GM18499 (cell line): ENCODE measurements at regions not wholly inside any gene's neighbourhood (a gene's known extent, or its start where the extent isn't known, plus 50 kb on each side); places are given as distances from the start of the nearest gene placed in this dataset.
A peak's percentile ranks its signal among the peaks of the same experiment; 100 is the strongest.

Experiments
- ATAC-seq: cut with Tn5 transposase; IDR thresholded peaks from one replicate; pipeline ENCODE4 v1.9.1; 2021; ENCODE audit warnings: moderate number of reproducible peaks; ENCODE audit not compliant: insufficient read depth, unreplicated experiment

GRCh38 chr1:82830690-82831380 is 1030.1 kb downstream of the ADGRL2 start:
- no peak for ATAC-seq

DNA sequence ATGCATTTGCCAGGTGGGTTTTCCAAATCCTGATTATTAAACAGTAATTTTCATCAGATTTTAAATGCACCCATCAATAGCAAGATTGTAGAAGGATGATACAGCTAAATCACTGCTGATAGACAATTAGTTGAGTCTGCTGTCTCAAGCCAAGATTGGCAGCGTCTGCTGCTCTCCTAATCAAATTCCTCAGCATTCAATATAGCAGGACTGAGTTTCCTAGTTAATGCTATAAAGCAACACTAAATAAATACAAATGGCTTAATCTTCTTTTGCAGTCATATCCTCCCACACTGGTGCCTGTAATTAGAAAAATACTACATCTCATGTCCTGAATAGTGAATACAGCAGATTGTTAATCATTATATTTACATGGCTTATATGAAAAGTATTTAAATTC is 1028.8 kb downstream of the ADGRL2 start:
- ATAC-seq: no peak

GRCh38 chr1:82823876-82824275 is 1023.1 kb downstream of the ADGRL2 start:
- no peak for ATAC-seq

DNA sequence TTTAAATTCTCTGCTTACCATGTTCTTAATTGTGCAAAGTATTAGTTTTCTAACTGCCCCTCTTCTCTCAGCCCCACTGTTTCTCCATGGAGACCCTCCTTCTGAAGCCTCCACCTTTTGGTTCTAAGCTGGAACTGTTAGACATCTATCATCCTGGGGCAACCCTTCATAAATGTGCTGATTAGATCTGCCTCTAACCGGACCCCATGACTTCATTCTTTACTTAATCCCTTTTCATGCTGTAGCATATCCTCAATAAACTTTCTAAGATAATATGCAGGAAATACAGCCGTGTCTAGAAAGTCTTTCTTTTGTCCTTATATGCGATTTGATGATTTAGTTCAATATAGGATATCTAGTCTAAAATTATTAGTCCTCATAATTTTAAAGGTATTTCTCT is 1020.1 kb downstream of the ADGRL2 start:
- ATAC-seq: no peak

DNA sequence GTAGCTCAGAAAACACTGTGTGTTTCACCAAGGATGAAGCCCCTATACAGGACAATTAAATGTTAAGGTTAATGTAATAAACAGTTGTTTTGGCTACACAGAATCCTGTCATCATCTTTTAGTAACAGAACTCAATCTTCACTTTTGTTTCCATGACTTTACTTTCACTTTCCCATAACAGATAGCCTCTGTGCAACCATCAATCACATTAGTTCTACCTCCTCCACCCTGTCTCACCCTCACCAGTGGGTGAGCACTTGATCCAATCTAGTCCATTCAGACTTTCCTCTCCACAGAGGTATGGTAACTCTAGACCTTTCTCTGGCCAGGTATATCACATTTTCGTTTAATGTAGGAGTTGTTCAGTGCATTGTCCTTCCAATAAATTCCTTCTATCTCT is 1018.5 kb downstream of the ADGRL2 start:
- ATAC-seq: no peak

- ATAC-seq: no peak
These were observed 1017.9 kb downstream of the ADGRL2 start for GRCh38 chr1:82818586-82818985.

DNA sequence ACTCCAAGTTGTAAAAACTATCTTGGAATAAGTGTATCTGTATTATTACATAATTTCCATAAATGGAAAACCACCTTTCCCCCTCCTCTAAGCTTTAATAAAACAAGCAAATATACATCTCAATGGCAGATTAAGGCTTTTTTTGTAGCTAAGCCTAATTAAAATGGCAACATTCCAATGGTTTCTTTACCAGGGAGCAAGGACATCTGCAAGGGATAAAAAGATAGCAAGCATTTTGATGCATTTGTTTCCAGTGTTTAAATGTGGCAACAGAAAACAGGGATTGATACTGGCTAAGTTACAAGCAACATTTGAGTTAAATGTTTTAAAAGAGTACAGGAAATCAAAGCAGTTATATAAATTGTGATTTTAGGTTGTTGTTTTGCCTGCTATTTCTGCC is 1012.7 kb downstream of the ADGRL2 start:
- ATAC-seq: no peak

GRCh38 chr1:82810601-82811000 is 1009.9 kb downstream of the ADGRL2 start:
- ATAC-seq: no peak

- ATAC-seq: no peak
These were observed 1006.8 kb downstream of the ADGRL2 start for GRCh38 chr1:82807563-82807962.

DNA sequence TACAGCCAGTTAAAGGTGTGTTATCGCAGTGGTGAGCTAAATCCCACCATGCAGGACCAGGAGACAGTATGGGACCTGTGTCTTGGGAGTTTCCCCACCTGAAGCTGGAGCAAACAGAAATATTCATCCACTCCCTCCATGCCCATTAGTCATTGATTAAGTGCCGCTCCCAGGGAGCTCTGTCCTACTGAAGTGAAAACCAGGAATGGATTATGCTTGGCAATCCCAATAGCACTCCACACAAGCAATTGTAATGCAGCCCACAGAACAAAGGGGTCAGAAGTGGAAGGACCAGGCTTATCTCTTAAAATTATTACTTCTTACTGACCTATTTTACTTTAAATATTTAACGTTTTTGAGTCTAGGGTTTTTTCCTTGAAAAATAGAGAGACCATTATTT is 1005.4 kb downstream of the ADGRL2 start:
- no peak for ATAC-seq

DNA sequence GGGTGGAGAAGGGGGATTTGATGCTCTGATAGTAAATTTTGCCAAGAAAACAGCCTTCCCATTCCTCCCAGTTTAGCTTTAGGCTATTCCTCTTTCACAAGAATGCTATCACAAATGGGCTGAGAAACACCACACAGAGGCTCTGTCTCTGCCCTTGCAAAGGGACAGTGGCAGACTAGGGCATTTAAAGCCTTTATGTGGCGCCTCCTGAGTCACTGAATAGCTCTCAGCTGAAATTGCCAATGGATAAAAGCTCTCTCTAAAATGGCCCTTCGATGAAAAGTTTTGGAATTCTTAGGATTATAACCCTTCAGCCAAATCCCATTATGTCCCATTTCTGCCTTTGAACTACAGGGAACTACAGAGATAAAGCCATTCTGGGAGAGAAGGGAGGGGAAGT is 1000.4 kb downstream of the ADGRL2 start:
- ATAC-seq: no peak

- ATAC-seq: no peak
These were observed 1000.0 kb downstream of the ADGRL2 start for GRCh38 chr1:82800721-82801120.

GRCh38 chr1:82799261-82799660 is 998.5 kb downstream of the ADGRL2 start:
- no peak for ATAC-seq

GRCh38 chr1:82795508-82796149 is 994.9 kb downstream of the ADGRL2 start:
- peak; percentile 80 for ATAC-seq

DNA sequence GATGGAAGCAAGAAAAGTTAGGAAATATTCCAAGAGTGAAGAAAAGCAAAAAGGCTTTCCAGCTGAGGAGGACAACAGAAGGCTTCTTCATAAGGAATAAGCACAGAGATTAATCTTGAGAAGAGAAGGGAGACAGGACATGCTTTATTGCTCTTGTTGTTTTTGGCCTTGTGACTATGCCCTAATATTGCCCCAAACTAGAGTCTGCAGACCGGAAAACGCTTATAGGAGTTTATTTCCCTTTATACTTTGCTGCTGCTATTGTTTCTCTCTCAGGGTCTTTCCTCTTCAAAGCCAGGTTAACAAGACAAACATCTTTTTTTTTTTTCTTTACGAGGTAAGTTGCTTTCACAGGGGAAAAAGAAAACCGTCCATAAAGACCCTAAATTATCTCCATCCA is 991.4 kb downstream of the ADGRL2 start:
- ATAC-seq: no peak

DNA sequence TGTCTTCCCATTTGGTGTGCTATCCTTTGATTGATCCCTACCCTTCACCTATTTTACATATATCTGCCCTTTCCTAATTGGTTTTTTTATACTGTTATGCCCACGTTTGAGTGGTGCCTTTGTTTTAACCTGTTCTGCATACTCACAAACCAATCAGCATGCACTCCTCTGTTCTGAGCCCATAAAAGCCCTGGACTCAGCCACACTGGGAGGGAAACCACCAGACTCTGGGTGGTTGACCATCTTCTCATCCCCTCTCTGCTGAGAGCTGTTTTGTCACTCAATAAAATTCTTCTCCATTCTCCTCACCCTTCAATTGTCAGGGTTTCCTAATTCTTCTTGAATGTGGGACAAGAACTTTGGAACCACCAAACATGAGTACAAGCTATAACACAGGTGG is 989.8 kb downstream of the ADGRL2 start:
- ATAC-seq: no peak

- ATAC-seq: no peak
These were observed 987.9 kb downstream of the ADGRL2 start for GRCh38 chr1:82788660-82789059.

- no peak for ATAC-seq
These were observed 987.3 kb downstream of the ADGRL2 start for GRCh38 chr1:82788038-82788437.

GRCh38 chr1:82786883-82787282 is 986.1 kb downstream of the ADGRL2 start:
- no peak for ATAC-seq

GRCh38 chr1:82785268-82785790 is 984.6 kb downstream of the ADGRL2 start:
- ATAC-seq: no peak

DNA sequence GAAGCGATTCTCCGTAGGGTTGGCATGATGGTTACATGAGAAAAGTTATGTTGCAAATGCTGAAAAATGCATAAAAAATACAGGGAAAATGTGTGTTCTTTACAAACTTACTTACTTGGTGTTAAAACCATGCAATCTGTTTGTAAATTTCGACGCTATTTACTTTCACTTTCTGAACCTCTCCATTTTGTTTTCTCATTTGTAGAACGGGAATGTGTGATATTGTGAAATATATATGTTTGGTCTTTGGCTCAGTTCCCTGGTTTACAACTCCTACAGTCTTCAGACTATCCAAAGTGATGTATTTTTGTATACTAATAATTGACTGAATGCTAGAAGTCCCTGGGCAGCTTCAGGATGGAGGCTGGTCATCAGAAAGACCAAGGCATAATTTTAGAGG is 982.3 kb downstream of the ADGRL2 start:
- no peak for ATAC-seq

DNA sequence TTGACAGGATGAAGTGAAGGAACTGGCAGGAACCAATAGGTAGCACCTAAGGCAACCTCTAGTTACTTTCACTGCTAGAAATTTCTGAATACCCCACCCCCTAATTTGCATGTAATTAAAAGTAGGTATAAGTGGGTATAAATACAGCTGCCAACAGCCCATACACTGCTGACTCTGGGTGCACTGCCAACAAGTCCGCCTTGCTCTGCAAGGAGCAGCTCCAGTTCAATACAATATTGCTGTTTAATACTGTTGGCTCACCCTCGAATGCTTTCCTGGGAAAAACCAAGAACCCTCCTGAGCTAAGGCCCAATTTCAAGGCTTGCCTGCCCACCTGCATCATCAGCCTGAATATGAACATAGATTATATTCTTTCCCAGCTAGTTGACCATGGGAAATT is 981.9 kb downstream of the ADGRL2 start:
- no peak for ATAC-seq
